Endothelial cell (in vitro differentiated cells): ENCODE measurements at regions not wholly inside any gene's neighbourhood (a gene's known extent, or its start where the extent isn't known, plus 50 kb on each side); places are given as distances from the start of the nearest gene placed in this dataset.

ENCODE experiments used
- DNase-seq: peaks from one replicate; pipeline ENCODE4 v3.0.0; 2021; ENCODE audit warnings: low spot score
- H3K27ac Mint-ChIP-seq: one replicate; pipeline ENCODE4 v1.8.0; 2021; ENCODE audit warnings: mixed read lengths, inconsistent platforms; ENCODE audit not compliant: unreplicated experiment
- H3K27me3 Mint-ChIP-seq: one replicate; pipeline ENCODE4 v1.8.0; 2021; ENCODE audit warnings: mild to moderate bottlenecking, moderate library complexity, mixed read lengths, inconsistent platforms; ENCODE audit not compliant: unreplicated experiment
- H3K36me3 Mint-ChIP-seq: one replicate; pipeline ENCODE4 v1.8.0; 2021; ENCODE audit warnings: mild to moderate bottlenecking, low read depth, mixed read lengths, inconsistent platforms; ENCODE audit not compliant: unreplicated experiment
- H3K4me1 Mint-ChIP-seq: one replicate; pipeline ENCODE4 v1.8.0; 2021; ENCODE audit warnings: mild to moderate bottlenecking, mixed read lengths, inconsistent platforms; ENCODE audit not compliant: unreplicated experiment
- H3K4me3 Mint-ChIP-seq: one replicate; pipeline ENCODE4 v1.8.0; 2021; ENCODE audit warnings: mild to moderate bottlenecking, mixed read lengths, inconsistent platforms; ENCODE audit not compliant: unreplicated experiment
- H3K9me3 Mint-ChIP-seq: one replicate; pipeline ENCODE4 v1.8.0; 2021; ENCODE audit warnings: mixed read lengths, inconsistent platforms; ENCODE audit not compliant: unreplicated experiment
- TF ChIP-seq, protein P1 (sequence below): fragments of 200-600 bp; sonication (generic); IDR thresholded peaks from one replicate; pipeline ENCODE4 v1.5.0; 2021; ENCODE audit warnings: antibody characterized with exemption; ENCODE audit not compliant: unreplicated experiment

DNA sequence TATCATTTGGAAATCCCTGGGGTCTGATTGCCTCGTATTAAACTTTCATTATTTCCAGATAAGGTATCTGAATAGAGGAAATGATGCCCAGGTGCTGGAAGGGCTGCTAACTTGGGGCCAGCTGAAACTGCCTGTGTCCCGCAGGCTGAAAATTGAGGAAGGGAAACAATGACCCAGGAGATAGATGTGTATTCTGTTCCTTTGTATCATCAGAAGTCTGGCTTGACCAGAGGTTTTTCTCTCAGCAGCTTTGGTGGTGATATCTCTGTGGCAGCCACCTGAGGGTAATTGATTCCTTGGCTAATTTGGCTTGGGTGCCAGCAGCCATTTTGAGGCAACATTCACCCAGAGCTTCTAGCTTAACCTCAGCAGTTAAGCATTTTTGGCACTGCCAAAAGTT, 90.0 kb upstream of the STT3B start:
- TF ChIP-seq, protein P1, sequence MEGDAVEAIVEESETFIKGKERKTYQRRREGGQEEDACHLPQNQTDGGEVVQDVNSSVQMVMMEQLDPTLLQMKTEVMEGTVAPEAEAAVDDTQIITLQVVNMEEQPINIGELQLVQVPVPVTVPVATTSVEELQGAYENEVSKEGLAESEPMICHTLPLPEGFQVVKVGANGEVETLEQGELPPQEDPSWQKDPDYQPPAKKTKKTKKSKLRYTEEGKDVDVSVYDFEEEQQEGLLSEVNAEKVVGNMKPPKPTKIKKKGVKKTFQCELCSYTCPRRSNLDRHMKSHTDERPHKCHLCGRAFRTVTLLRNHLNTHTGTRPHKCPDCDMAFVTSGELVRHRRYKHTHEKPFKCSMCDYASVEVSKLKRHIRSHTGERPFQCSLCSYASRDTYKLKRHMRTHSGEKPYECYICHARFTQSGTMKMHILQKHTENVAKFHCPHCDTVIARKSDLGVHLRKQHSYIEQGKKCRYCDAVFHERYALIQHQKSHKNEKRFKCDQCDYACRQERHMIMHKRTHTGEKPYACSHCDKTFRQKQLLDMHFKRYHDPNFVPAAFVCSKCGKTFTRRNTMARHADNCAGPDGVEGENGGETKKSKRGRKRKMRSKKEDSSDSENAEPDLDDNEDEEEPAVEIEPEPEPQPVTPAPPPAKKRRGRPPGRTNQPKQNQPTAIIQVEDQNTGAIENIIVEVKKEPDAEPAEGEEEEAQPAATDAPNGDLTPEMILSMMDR = no peak
- H3K27me3 Mint-ChIP-seq = no peaks in the 10 kb centered on the region
- peaks cover 16% of the 10 kb centered on the region for H3K4me1 Mint-ChIP-seq
- H3K36me3 Mint-ChIP-seq = no peaks in the 10 kb centered on the region
- no peaks in the 10 kb centered on the region for H3K9me3 Mint-ChIP-seq
- no peak for DNase-seq
- H3K27ac Mint-ChIP-seq = no peak overlapping the region
- no peak overlapping the region for H3K4me3 Mint-ChIP-seq

DNA sequence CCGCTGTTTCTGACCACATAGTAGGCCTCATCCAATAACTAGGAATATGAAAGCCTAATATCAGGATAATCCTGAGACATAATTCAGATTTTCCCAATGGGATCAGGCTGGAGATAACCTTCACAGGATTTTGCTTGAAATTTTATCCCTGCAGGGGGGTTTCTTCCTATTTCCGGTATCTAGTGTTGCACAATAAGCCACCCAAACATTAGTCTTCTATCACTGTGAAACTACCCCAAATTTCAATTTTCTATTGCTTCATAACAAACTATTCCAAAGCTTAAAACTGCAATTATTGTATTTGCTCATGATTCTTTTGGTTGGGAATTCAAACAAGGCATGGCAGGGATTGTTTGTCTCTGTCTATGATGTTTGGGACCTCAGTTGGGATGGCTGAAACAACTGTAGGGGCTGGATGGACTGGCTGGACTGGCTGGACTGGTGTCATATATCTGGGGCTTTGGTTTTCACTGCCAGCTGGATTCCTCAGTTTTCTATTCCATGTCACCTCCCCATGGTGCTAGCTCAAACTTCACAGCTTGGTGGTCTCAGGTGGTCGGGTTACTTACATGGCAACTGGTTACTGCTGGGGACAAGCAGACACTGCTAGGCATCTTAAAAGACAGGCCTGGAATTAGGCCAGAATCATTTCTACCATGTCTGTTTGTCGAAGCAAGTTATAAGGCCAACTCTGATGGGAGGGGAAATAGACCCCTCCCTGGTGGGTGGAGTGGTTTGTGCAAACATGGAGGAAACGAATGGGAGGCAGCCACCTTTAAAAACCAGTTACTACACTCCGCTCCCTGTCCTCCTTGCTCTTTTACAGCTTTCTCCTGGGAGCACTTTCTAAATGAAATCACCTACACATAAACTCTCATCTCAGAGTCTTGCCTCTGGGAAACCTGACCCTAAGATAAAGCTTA, 88.2 kb upstream of the STT3B start:
- H3K4me3 Mint-ChIP-seq = no peak overlapping the region
- H3K36me3 Mint-ChIP-seq = no peaks in the 10 kb centered on the region
- peaks cover 2% of the 10 kb centered on the region for H3K27me3 Mint-ChIP-seq
- H3K4me1 Mint-ChIP-seq = peaks cover 14% of the 10 kb centered on the region
- no peak for DNase-seq
- no peaks in the 10 kb centered on the region for H3K9me3 Mint-ChIP-seq
- TF ChIP-seq, protein P1 = no peak
- H3K27ac Mint-ChIP-seq = no peak overlapping the region

DNA sequence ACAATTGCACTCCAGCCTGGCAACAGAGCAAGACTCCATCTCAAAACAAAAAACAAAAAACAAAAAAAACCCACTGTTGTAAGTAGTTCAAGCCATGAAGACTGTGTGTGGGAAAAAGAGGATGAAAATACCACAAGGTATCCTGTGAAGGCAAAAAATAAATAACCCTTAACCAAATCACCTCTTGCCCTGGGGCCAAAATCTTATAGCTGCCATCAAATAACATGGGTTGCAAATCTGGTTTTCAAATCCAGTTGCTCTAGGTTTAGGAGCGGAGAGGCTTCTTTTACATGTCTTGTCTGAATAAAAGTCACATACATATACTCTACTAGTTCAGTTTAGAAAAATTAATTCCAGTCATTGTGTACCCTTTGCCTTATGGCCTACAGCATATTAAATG, 87.0 kb upstream of the STT3B start:
- H3K4me3 Mint-ChIP-seq = no peak overlapping the region
- H3K27ac Mint-ChIP-seq = no peak overlapping the region
- H3K9me3 Mint-ChIP-seq = no peaks in the 10 kb centered on the region
- H3K27me3 Mint-ChIP-seq = peaks cover 2% of the 10 kb centered on the region
- no peaks in the 10 kb centered on the region for H3K36me3 Mint-ChIP-seq
- DNase-seq = no peak
- TF ChIP-seq, protein P1 = no peak
- H3K4me1 Mint-ChIP-seq = peaks cover 3% of the 10 kb centered on the region

DNA sequence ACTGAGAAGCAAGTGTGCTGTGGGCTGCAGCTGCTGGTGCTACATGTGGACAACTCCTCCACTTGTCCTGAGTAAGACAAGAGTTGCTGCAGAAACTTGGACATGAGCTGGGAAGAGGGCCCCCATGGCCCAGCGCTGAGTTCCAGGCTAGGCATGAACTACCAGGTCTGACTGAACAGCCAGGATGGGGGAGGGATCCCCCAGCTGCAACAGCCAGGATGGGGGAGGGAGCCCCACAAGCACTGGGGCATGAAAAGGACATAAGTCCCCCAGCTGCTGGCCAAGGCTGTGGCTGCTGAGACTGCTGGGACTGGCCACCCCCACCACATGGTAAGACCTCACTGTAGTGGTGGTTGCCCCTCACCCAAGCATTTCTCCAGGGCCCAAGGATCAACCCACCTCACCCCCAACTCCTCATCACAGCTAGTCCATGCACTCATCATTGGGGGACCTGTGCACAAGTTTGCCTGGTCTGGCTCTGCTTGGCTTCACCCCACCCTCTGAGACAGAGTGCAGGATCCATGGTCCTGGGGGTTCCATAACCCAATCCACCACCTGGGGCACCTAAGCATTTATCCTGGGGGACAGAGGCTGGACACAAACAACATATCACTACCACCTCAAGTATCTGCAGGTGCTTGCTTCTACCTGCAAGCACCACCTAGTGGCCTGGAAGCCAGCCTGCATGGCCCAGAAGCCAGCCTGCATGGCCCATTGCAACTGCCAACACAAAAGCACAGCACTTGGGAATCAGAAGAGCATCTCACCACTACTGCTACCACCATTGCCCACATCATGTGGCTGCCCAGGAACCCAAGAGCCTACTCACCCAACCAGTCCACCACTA, 84.5 kb upstream of the STT3B start:
- TF ChIP-seq, protein P1 = peak; percentile 45
- no peaks in the 10 kb centered on the region for H3K36me3 Mint-ChIP-seq
- no peak overlapping the region for H3K27ac Mint-ChIP-seq
- peaks cover 5% of the 10 kb centered on the region for H3K27me3 Mint-ChIP-seq
- H3K4me3 Mint-ChIP-seq = no peak overlapping the region
- H3K4me1 Mint-ChIP-seq = no peaks in the 10 kb centered on the region
- peak; percentile 14 for DNase-seq
- H3K9me3 Mint-ChIP-seq = no peaks in the 10 kb centered on the region
